Amniotic stem cell (primary cell): ENCODE measurements at regions not wholly inside any gene's neighbourhood (a gene's known extent, or its start where the extent isn't known, plus 50 kb on each side); places are given as distances from the start of the nearest gene placed in this dataset.

ENCODE experiments used
- DNase-seq: peaks from one replicate; lab custom pipeline; 2025; lab: John Stamatoyannopoulos, UW

DNA sequence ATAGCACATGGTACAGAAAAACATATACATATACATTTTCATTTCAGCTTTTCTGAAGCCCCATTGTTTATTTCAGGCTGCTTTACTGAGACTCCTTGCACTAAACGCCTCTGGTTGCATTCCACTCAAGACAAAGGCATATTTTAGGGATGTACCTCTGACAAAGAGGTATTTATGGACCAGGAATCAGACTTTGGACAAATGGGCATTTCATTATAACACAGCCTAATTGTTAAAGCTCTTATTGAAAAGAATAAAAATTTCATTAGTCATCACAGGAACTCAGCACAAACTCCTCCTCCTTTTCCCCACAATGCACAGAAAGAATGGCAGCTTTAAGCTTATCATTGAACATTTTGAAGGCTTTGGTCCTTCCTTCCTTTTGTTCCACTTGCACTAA lies 62.9 kb upstream of the UGT8 start:
- no peak for DNase-seq

DNA sequence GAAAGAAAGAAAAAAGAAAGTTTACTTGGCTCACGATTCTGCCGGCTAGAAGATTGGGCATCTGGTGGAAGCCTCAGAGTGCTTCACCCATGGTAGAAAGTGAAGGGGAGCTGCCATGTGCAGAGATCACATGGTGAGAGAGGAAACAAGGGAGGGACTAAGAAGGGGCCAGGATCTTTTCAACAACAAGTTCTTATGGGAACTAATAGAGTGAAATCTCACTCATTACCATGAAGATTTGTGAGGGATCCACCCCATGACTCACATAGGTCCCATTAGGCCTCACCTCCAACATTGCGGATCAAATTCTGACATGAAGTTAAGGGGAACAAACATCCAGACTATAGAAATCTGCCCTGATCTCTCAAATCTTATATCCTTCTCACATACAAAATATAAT lies 61.3 kb upstream of the UGT8 start:
- no peak for DNase-seq

DNA sequence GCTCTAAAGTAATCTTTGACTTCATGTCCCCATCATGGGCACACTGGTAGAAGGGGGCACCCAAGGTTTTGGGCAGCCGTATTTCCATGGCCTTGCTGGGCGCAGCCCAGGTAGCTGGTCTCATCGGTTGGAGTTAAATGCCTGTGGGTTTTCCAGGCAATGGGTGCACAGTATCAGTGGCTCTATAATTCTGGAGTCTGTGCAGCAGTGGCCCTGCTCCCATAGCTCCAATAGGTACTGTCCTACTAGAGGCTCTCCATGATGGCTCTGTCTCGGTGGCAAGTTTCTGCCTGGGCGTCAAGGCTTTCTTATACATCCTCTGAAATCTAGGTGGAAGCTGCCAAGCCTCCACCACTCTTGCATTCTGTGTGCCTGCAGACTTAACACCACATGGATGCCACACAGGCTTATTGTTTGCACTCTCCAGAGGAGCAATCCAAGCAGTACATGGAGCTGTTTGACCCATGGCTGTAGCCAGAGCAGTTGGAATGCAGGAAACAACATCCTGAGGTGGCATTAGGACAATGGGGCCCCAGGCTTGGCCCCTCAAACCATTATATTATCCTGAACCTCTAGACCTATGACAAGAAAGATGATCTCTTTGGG lies 60.5 kb upstream of the UGT8 start:
- DNase-seq = no peak

DNA sequence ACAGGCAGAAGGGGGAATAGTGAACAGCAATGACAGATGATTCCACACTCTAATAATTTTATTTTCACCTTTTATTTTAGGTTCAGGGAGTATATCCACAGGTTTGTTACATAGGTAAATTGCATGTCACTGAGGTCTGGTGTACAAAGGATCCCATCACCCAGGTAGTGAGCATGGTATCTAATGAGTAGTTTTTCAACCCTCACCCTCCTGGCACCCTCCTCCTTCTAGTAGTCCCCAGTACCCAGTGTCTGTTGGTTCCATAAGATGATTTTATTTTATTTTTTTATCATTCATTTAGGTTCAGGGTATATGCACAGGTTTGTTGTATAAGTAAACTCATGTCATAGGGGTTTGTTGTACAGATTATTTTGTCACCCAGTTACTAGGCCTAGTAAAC lies 58.6 kb upstream of the UGT8 start:
- no peak for DNase-seq

DNA sequence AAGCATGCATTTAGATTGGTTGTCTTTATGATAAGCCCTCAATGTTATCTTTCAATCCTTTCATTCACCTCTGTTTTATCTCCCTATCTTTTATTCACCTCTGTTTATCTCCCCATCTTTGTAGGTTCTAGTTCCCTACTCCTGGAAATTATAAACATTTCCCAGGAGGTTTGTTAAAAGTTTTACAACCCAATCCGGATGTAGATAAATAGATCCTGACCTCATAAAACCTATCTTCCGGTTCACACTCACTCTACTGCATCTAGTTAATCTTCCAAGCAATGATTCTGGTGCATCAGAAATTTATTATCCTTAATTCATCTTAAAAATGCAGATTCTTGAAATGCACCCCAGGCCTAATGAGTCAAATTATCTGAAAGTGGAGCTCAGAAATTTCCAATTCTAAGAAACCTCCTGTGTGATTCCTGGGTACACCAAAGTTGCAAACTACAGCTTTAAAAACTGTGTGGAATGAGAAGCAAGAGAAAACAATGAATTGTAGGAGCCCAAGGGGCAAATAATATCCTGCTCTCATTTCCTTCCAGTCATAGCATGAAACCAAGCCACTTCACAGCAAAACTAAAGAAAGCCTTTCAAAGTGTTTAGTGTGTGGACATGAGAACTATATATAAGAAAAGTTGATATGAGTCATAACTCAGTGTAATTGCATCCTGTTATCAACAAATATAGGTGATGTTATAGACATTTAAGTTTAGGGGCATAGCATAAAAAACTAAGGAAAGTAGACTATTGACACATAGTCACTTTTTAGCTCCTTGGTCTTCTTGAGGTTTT lies 51.1 kb upstream of the UGT8 start:
- DNase-seq = no peak
